ENCODE measurements at regions not wholly inside any gene's neighbourhood (a gene's known extent, or its start where the extent isn't known, plus 50 kb on each side); places are given as distances from the start of the nearest gene placed in this dataset.
"Not testable (repeated sequence)": the region's sequence is repeated elsewhere in the genome, so short reads cannot be mapped to it uniquely, and the experiment has no call there.

DNA sequence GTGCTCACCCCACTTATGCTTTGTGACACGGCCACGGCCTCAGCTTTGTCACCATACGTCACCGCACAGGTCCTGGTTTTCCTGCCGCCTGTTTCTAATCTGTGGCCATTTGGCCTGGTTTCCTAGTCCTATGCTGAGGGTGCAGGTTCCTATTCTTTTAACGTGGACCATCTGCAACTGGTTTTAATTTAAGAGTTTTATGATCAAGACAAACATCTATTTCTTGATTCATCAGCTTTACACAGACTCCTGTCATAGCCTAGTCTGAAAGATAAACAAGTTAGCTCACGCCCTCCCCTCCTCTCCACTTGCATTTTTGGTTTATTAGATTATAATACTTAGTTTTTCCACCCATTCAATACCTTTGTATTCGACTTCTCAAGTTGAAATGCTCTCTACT lies 97.5 kb upstream of the RPS6KA2 start:
- no peak for DNase-seq (ENCODE audit: low read depth in 2 of 2)

DNA sequence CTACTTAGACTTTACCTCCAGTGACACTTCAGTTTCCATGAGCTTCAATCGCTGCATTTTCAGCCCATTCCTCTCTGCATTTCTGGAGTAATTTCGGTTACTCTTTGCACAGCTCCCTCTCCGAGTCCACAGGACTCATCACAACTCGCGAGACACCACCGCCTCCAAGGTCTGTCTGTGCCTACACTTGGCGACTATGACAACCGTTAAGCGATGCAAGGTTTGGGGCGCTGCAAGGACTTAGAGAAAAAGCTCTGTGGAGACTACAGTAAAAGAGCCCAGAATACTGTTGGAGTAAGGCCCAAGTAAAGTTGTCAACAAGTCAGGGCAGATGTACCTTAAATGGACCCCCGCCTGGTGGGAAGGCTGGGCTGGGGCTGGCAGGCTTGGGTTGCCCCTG lies 95.7 kb upstream of the RPS6KA2 start:
- DNase-seq (ENCODE audit: low read depth in 2 of 2): no peak

DNA sequence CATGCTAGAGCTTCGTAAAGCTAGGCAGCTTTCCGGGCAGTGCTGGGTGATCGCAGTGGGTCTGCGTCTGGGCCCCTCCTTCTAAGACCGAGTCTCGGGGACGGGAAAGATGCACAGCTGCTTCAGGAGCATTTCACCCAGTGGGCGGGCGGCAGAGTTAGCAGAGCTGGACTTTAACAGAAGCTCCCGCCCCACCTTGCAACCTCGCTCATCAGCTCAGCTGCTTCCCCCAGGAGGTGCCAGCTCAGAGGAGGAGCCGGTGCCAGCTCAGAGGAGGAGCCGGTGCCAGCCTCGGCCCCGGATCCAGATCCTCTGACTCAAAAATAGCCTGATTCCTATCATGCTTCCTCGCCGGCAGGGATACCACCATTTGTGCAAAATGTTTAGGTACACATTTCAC lies 94.5 kb upstream of the RPS6KA2 start:
- DNase-seq (ENCODE audit: low read depth in 2 of 2): no peak

DNA sequence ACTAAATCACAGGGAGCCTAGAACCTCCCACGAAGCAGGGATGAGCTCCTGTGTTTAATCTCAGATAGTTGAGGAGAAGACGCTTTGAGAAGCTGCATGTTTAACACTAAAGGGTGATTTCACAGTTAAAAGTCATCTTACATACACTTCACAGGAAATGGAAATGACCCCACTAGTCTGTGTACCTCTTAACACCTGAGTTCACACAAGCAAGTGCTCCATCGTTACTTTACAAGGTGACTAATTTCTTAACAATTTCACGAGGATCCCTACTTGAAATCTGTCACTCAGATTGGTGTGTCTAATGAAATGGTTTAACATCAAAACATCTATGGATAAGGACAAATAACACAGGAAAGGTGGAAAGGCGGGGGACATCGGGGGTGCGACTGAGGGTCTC lies 93.8 kb upstream of the RPS6KA2 start:
- DNase-seq (ENCODE audit: low read depth in 2 of 2): no peak

DNA sequence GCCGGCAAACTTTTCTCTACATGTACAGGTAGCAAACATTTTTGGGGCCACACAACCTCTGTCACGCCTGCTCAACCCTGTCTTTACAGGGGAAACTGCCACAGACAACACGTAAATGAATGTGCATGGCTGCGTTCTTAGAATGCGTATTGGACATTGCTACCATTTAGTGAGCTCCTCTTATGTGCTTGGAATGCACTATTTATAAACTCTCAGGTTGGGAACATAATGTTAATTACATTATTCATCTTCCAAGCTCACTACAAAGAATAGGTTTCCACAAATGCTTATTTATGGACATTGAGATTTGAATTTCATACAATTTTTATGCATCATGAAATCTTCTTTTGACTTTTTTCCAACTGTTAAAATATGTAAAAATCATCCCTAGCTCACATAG lies 92.0 kb upstream of the RPS6KA2 start:
- DNase-seq (ENCODE audit: low read depth in 2 of 2): no peak

DNA sequence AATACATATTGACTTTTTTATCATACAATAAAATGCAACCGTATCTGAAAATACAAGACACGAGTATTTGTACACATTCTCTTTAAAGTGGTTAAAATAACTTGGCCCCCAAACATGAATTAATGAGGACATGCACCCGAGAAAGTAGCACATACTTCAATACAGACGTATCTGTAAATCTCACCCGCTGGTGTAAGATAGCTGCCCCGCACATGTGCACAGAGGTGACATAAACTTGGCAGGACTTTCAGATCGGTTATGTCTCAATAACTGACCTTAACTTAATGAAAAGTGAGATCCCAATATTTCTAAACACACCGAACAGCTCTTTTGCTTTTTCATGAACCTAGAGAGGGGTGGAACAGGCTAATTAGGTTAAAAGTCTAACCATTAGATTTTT lies 91.5 kb upstream of the RPS6KA2 start:
- DNase-seq (ENCODE audit: low read depth in 2 of 2): no peak

DNA sequence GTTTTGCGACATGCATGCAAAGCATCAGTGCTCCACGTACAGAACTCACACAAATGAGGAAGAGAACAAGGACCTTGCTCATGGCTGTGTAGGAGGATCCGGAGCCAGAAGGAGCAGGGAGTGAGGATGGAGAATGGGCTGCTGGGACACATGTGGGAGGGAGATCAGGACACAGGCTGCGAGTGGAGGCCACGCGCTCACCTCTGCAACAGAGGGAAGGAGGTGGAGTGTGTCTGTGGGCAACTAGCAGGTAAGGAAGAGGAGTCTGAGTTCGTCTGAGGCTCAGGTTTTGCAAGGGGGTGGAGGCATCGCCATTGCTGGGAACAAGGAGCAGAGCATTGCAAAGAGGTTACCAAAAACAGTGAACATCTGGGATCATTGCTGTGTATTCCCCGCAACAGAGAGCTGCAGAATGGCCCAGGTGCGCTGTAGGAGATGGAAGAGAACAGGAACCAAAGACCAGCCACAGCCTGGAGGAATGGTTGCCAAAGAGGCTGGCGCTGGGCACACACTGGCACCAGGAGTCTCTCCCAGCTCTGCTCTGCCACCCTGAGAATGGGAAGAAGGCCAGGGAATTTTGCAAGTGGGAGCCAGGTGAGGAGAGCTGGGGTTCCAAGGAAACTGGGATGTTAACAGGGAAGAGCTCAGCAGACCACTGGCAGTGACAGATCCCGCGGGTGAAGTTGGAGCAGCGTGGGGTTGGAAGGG lies 90.0 kb upstream of the RPS6KA2 start:
- DNase-seq (ENCODE audit: low read depth in 2 of 2): no peak

DNA sequence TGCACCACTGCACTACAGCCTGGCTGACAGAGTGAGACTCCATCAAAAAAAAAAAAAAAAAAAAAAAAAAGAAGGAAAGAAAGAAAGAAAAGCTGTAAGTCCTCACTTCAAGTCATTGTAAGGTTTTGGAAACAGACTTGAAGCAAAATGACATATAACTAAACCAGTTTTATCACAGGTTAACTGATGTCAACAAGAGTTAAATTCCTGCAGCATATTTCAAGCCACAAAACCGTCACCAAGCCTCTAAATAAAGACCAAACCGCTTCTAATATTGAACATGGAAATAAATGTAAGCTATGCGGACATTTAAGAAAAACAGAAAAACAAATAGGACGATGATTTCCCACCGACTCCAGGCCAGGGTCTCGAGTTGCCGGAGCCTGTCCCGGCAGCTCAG lies 88.9 kb upstream of the RPS6KA2 start:
- DNase-seq (ENCODE audit: low read depth in 2 of 2): no peak

DNA sequence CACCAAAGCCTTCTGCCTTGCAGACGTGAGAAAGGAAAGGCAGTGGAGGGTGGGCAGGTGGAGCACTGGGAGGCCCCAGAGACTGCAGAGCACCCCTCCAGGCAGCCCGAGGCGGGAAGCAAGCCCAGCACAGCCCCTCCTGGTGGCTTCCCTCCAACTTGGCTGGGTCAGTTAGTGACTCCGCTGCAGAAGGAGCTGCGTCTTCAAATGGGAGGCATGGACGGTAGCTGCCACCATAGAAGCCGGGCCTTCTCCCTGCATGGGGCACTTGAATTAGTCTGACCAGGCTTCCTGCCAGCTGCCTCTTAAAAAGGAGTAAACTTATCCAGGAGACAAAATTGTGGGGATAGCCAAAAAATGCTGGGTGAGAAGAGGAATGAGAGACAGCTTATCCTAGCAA lies 88.0 kb upstream of the RPS6KA2 start:
- no peak for DNase-seq (ENCODE audit: low read depth in 2 of 2)

DNA sequence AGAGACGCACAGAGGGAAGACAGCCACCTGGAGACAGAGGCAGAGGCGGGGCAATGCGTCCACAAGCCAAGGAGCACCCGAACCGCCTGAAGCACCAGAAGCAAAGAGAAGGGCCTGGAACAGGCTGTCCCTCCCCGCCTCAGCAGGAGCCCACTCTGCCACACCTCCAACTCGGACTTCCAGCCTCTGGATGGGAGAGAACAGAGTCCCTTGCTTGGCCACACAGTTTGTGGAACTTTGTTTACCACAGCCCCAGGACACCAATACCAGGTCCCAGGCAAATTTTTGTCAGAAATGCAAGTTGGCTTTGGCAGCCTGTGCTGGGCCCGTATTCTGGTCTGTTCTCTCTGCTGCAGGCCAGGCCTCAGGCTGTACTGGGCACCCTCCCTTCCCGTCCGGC lies 87.5 kb upstream of the RPS6KA2 start:
- no peak for DNase-seq (ENCODE audit: low read depth in 2 of 2)

DNA sequence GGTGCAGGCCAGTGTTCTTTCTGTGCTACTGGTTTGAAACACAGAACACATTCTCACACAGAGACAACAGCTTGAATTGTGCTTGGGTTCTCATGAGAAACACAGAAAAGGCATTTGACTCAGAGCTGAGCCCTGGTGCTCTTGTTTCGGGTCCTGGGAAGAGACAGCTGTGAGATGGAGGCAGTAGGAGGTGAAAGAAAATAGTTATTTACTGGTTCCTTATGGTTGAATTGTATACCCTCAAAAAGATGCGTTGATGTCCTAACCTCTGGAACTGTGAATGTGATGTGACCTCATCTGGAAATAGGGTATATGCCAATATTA lies 87.1 kb upstream of the RPS6KA2 start:
- no peak for DNase-seq (ENCODE audit: low read depth in 2 of 2)

DNA sequence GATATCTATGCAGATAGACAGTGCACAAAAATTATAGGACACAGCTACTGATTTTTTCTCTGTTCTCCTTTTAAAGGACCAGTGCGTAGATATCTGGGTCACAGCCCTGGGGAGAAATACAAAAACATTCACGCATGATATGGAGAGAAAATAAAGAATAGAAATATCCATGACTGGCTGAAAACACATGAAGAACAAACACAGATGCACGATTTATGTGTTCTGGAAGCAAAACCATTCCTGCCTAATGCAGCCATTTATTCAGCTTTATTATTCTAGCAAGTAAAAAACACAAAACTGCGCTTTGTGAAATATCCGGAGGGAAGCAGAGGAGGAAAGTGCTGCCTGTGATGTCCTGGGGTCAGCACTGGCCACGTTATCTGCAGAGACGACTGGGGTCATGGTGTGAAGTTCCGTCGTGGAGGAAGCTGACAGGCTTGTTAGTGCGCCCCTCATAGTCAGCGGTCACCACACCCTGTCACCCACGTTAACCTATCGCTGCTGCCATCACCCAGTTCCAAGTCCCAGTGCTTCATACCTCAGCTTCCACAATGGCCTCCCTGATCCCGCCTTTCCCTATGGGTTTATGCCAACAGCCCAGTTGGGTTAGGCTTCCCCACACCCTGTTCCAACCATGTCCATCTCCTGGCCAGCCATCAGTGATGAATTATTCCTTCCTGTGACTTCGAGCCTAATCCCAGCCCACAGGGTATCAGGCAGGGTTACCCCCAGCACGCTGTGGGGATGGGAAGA lies 86.6 kb upstream of the RPS6KA2 start:
- DNase-seq (ENCODE audit: low read depth in 2 of 2): no peak

DNA sequence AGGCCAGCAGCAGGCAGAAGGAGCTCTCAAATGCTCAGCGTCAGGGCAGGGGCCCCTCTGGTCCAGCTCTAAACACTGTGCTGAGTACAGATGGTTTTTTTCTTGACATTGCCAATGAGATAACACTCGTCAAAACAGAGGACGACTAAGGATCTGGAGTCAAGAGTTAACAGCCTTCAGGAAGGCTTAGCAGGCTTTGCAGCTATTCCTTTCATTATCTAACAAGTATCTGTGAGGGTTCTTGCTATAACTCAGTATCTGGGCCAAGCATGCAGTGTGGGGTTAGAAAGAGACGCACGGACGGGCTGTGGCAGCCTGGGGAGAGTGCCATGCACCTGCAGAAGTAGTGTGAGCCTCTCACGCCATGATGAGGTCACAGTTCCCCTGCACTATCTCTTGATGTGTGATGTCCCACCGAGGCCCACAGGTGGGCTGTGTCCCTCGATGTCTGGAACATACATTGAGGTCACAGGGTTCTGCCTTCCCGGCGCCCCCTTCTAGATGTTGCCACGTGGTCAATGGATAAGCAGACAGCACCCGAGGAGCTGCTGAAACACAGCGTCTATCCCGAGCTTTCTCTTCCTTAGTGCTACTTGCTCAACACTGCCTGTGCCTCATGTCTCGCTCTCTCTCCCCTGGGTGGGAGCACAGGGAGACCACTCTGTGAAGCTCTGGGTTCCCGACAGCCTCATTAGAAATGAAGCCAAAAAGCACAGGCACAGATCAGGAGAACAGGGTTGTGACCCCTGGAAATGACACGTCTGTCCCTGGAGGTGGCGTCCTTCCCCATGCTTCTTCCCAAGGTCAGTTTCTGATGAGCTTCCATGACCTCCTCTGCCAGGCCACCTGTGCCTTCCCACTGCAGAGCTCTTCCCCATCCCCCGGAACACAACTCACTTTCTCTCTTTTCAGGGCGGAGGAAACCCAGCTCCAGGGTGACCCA lies 85.5 kb upstream of the RPS6KA2 start:
- DNase-seq (ENCODE audit: low read depth in 2 of 2): no peak

DNA sequence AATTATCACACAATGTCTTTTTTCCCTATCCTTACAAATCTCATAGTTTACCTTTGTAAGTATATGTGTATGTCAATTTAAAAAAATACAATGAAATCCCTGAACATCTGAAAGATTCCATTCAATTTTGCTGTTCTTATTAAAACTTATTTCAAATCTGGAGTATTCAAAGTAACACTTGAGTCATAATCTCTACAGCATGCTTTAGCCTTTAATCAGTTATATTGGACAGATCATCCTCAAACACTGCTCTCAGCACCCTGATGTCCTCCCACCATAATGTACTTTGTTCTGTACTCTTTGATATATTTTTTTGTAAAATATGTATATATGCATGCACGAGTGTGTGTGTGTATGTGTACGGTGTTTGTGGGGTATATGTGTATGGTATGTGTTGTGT lies 83.0 kb upstream of the RPS6KA2 start:
- DNase-seq (ENCODE audit: low read depth in 2 of 2): no peak

DNA sequence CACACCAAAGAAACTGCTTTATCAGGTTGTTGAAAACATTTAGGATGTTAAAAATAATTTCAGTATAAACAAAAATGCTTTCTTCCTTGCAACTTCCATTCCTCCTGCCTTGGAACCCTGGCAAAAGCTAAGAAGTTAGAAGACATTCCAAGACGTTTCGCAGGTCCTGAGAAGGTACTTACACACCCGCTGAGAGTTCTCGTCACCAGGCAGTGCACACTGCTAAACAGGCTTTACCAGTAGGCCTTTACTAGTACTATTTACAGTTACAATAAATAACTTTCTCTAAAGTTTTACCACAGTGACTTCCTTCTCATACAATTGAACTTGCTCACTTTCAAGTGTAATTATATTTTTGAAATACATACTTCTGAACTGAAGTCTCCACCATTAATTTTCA lies 81.4 kb upstream of the RPS6KA2 start:
- DNase-seq (ENCODE audit: low read depth in 2 of 2): no peak

DNA sequence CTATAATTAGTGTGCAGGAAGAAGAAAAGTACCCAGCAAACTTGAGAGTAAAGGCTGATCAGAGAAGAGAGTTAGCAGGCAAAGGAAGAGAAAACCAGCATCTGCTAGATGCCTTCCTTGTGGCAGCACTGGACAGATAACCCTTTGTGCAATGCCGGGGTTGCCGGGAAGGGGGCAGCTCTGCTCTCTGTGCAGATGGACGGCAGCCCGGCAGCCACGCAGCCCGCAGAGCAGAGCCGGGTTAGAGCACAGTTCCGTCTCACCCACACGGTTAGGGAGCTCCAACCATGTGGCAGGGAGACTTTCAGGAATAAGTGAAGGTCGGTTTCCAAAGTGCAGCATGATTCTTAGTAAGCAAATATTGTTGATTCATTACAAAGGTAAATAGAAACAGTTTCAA lies 80.0 kb upstream of the RPS6KA2 start:
- DNase-seq (ENCODE audit: low read depth in 2 of 2): no peak

DNA sequence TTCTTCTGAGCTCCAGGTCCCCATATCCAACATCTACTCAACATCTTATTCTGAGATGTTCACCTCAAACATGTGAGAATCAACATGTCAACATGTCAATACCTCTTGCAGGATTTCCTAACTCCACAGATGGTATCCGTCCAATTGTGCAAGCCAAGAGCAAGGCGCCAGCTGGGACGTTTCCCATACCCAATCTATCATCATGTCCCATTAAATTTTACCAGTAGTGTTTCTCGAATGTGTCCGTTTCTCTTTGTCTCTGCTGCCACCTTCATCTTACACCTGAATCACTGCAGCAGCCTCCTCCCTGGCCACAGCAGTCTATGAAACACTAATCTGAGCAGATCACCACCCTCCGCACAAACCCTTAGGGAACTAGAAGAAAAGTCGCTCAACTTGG lies 78.0 kb upstream of the RPS6KA2 start:
- DNase-seq (ENCODE audit: low read depth in 2 of 2): no peak

DNA sequence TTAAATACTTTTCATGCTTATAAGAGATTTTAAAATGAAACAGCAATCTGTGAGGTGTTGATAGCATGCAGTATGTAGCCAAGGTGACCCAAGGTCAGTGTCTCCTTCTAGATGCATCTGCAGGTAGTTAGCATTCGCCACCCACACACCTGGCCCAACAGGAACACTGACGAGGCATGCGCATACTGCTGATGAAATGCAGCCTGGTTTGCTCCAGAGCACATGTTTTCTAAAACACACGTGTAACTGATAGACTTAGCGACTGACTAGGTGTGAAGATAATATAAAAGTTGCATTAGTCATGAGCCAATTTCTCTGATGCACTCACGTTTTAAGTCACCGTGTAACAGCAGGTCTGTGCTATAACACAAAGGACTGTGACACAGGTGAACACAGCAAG lies 77.1 kb upstream of the RPS6KA2 start:
- no peak for DNase-seq (ENCODE audit: low read depth in 2 of 2)

DNA sequence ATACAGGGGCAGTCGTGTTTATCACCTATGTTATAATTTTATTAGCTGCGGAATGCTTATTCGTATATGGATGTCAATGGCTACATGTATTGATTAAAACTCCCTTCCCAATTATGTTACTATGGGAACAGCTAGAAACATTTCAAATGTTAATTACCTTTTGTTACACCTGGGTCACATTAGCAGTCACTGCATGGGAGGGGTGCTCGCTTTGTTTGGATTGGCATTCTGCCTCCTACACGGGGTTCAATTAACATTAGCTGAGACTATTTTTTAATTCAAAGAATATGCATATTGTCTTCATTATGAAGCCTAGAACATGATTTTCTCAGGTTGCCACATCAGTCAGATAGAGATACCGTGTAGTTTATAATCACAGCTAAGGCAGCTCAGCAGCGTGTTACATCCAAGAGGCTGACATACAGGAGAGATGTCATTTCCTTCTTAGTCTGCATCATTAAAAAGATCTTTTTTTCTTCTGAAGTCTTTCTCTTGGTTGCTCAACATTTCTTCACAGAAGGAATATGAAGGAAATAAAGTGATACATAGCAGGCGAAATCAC lies 76.2 kb upstream of the RPS6KA2 start:
- DNase-seq (ENCODE audit: low read depth in 2 of 2): no peak

DNA sequence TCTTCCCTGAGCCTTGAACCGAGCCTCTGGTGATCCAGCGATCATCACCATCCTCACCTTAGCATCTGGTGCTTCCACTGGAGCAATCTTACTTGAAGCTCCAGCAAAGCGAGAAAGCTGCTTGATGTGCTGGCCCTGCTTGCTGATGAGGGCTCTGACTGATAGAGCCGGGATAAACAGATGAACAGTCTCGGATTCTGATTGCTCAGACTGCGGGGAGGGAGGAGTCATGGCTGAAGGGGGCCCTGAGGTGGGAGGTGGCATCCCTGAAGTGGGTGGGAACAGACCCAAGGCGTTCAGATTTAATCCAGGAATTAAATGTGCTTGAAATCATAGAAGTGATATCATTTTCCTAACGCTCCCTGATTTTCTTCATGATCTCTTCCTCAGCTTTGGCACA lies 74.4 kb upstream of the RPS6KA2 start:
- not testable (repeated sequence) for DNase-seq (ENCODE audit: low read depth in 2 of 2)

DNA sequence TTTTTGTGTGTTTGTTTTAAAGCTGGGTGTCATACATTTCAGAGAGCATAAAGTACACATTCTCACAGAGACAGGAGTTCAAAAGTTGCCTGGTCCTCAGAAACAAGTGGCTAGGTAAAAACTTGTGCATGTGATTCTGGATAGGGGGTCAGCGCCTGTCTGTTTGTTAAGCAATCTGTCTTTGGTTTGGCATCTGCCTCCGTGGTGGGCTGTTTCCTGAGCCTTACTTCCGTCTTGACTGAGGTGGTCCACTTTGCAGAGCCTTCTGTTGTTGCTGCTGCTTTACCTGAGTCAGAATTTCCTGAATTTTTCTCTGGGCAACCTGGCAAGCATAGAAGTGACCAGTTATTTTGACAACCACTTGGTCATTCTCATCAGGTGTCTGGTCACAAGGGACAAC lies 73.8 kb upstream of the RPS6KA2 start:
- DNase-seq (ENCODE audit: low read depth in 2 of 2): not testable (repeated sequence)

DNA sequence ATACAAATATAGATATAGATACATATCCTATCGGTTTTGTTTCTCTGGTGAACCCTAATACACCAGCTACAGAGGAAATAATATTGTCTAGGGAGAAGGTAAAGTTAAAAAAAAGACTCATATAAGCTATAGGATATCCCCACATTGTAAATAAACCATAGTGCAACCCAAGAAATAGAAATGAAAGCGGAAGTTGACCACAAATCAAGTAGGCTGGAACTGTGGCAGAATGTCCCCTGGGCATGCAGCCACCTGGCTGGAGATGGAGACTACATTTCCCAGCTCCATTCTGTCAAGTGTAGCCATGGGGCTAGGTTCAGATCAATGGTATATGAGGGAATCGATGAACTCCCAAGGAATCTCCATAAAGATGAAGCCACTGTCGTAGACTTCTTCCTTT lies 70.1 kb upstream of the RPS6KA2 start:
- no peak for DNase-seq (ENCODE audit: low read depth in 2 of 2)

Measured in stimulated activated CD8-positive, alpha-beta memory T cell treated with anti-CD3 and anti-CD28 coated beads, Interleukin-2, amount 100 ng/mL, for 1 hour (primary cell).